GM23248 (cell line): ENCODE measurements at regions not wholly inside any gene's neighbourhood (a gene's known extent, or its start where the extent isn't known, plus 50 kb on each side); places are given as distances from the start of the nearest gene placed in this dataset.

Experiments
- DNase-seq: peaks from one replicate; pipeline ENCODE4 v3.0.0-alpha.2; 2015
- H2AFZ ChIP-seq: fragments of 200-600 bp; sonication (generic); 2 replicates; pipeline ENCODE4 v1.6.1; 2016; ENCODE audit warnings: antibody characterized with exemption
- H3F3A ChIP-seq: fragments of 200-600 bp; sonication (generic); 2 replicates; pipeline ENCODE4 v1.6.1; 2016; ENCODE audit warnings: mild to moderate bottlenecking, antibody characterized with exemption, mixed run types; ENCODE audit not compliant: insufficient read depth
- H3K27ac ChIP-seq: fragments of 200-600 bp; sonication (generic); 2 replicates; pipeline ENCODE4 v1.5.1; 2016; ENCODE audit warnings: mild to moderate bottlenecking
- H3K27me3 ChIP-seq: fragments of 200-600 bp; sonication (generic); replicated peaks from 2 replicates; pipeline ENCODE4 v1.6.1; 2016; ENCODE audit warnings: mild to moderate bottlenecking; ENCODE audit not compliant: insufficient read depth
- H3K36me3 ChIP-seq: fragments of 200-600 bp; sonication (generic); 2 replicates; pipeline ENCODE4 v1.6.1; 2016; ENCODE audit warnings: low read depth, mild to moderate bottlenecking
- H3K4me1 ChIP-seq: fragments of 200-600 bp; sonication (generic); 2 replicates; pipeline ENCODE4 v1.6.1; 2016; ENCODE audit warnings: mild to moderate bottlenecking; ENCODE audit not compliant: insufficient read depth
- H3K4me2 ChIP-seq: fragments of 200-600 bp; sonication (generic); one replicate; pipeline ENCODE4 v1.6.1; 2016; ENCODE audit warnings: mild to moderate bottlenecking; ENCODE audit not compliant: unreplicated experiment
- H3K4me3 ChIP-seq: fragments of 200-600 bp; sonication (generic); 2 replicates; pipeline ENCODE4 v1.5.1; 2016; ENCODE audit warnings: mild to moderate bottlenecking
- H3K79me2 ChIP-seq: fragments of 200-600 bp; sonication (generic); 2 replicates; pipeline ENCODE4 v1.6.1; 2016; ENCODE audit warnings: mild to moderate bottlenecking; ENCODE audit not compliant: insufficient read depth
- H3K9ac ChIP-seq: fragments of 200-600 bp; sonication (generic); 2 replicates; pipeline ENCODE4 v1.6.1; 2016; ENCODE audit warnings: mild to moderate bottlenecking
- H3K9me2 ChIP-seq: fragments of 200-600 bp; sonication (generic); 2 replicates; pipeline ENCODE4 v1.6.1; 2016; ENCODE audit warnings: mixed run types, mild to moderate bottlenecking, moderate library complexity; ENCODE audit not compliant: insufficient read depth
- H3K9me3 ChIP-seq: fragments of 200-600 bp; sonication (generic); one replicate; pipeline ENCODE4 v1.6.1; 2017; ENCODE audit warnings: low read depth
- H4K20me1 ChIP-seq: fragments of 200-600 bp; sonication (generic); 2 replicates; pipeline ENCODE4 v1.6.0; 2016; ENCODE audit not compliant: insufficient read depth
- EZH2 ChIP-seq: fragments of 200-600 bp; sonication (generic); IDR thresholded peaks from 2 replicates; pipeline ENCODE4 v1.6.1; 2018; ENCODE audit warnings: antibody characterized with exemption, mild to moderate bottlenecking; ENCODE audit not compliant: insufficient read depth, poor library complexity, severe bottlenecking
- EZH2phosphoT487 ChIP-seq: fragments of 200-600 bp; sonication (generic); IDR thresholded peaks from 2 replicates; pipeline ENCODE4 v1.6.1; 2018; ENCODE audit warnings: antibody characterized with exemption, moderate library complexity, mild to moderate bottlenecking, low read depth; ENCODE audit not compliant: insufficient read depth
- WGBS, 2 experiments: methylation state at CpG; one replicate each; pipeline ENCODE4 v1.1.6; 2015 to 2017; ENCODE audit warnings: low lambda C conversion rate in 2 of 2, low coverage in 1 of 2; ENCODE audit errors: missing lambda C conversion rate in 2 of 2; 5-methylcytosine and 5-hydroxymethylcytosine counted together
- in situ Hi-C: fragments of 300-500 bp; cut with MboI; formaldehyde crosslinking; loops from 2 replicates; pipeline ENCODE4 v1.15.0; 2020

GRCh38 chr17:73800893-73801292 is 156.6 kb upstream of the SDK2 start:
- Histone ChIP-seq H3K79me2 (no peaks in the 10 kb centered on the region), H3K4me1 (peaks cover 25% of the 10 kb centered on the region), H3K27me3 (no peaks in the 10 kb centered on the region; the same call in 1 of the 2 replicates), H3K27ac (no peak overlapping the region), H3K4me3 (no peak overlapping the region), H3K4me2 (no peak overlapping the region), H2AFZ (no peak overlapping the region), H3K36me3 (no peaks in the 10 kb centered on the region), H3K9me2 (no peaks in the 10 kb centered on the region), H3K9me3 (no peaks in the 10 kb centered on the region), H3F3A (peaks cover 22% of the 10 kb centered on the region), H4K20me1 (no peaks in the 10 kb centered on the region), H3K9ac (no peak overlapping the region)
- in situ Hi-C loops, result no loop called here
- no peak for DNase-seq
- no peak for TF ChIP-seq EZH2
- 36 to 42% methylated on average over 8 of the region's 8 CpGs for WGBS, 2 experiments

- no peaks in the 10 kb centered on the region; the same call in 1 of the 2 replicates for H3K27me3 ChIP-seq
- H3K9me3 ChIP-seq, result no peaks in the 10 kb centered on the region
- H3K79me2 ChIP-seq, result no peaks in the 10 kb centered on the region
- no peak overlapping the region for H3K9ac ChIP-seq
- no peaks in the 10 kb centered on the region for H3K9me2 ChIP-seq
- H3K4me3 ChIP-seq, result no peak overlapping the region
- TF ChIP-seq EZH2 (no peak), EZH2phosphoT487 (no peak)
- no peak overlapping the region for H2AFZ ChIP-seq
- DNase-seq, result no peak
- H3K4me2 ChIP-seq, result no peak overlapping the region
- H3K36me3 ChIP-seq, result no peaks in the 10 kb centered on the region
- 78 to 87% methylated on average over 8 of the region's 8 CpGs for WGBS, 2 experiments
- H4K20me1 ChIP-seq, result no peaks in the 10 kb centered on the region
- H3K4me1 ChIP-seq, result peaks cover 25% of the 10 kb centered on the region
- in situ Hi-C loops, result no loop called here
- no peak overlapping the region for H3K27ac ChIP-seq
- peaks cover 22% of the 10 kb centered on the region for H3F3A ChIP-seq
These were observed 157.3 kb upstream of the SDK2 start for GRCh38 chr17:73801455-73802100.

- no peaks in the 10 kb centered on the region for H4K20me1 ChIP-seq
- peaks cover 17% of the 10 kb centered on the region for H3K4me1 ChIP-seq
- H3K79me2 ChIP-seq, result no peaks in the 10 kb centered on the region
- no peak overlapping the region for H3K4me3 ChIP-seq
- TF ChIP-seq EZH2phosphoT487 (no peak), EZH2 (no peak)
- no peak overlapping the region for H3K4me2 ChIP-seq
- H3K27ac ChIP-seq, result no peak overlapping the region
- no peak for DNase-seq
- no peaks in the 10 kb centered on the region for H3K9me2 ChIP-seq
- no peak overlapping the region for H3K9ac ChIP-seq
- no peaks in the 10 kb centered on the region; the same call in 1 of the 2 replicates for H3K27me3 ChIP-seq
- H3K9me3 ChIP-seq, result no peaks in the 10 kb centered on the region
- H3F3A ChIP-seq, result peaks cover 15% of the 10 kb centered on the region
- WGBS, 2 experiments, result 59 to 65% methylated on average over 4 of the region's 4 CpGs
- H2AFZ ChIP-seq, result no peak overlapping the region
- H3K36me3 ChIP-seq, result no peaks in the 10 kb centered on the region
- in situ Hi-C loops, result no loop called here
These were observed 158.1 kb upstream of the SDK2 start for GRCh38 chr17:73802314-73802713.

- Histone ChIP-seq H3K4me2 (no peak overlapping the region), H3K27ac (no peak overlapping the region), H3K27me3 (no peaks in the 10 kb centered on the region; the same call in 1 of the 2 replicates), H2AFZ (no peak overlapping the region), H3K9me3 (no peaks in the 10 kb centered on the region), H3K79me2 (no peaks in the 10 kb centered on the region), H4K20me1 (no peaks in the 10 kb centered on the region), H3K9me2 (no peaks in the 10 kb centered on the region), H3K4me3 (no peak overlapping the region), H3K4me1 (peaks cover 12% of the 10 kb centered on the region), H3F3A (peaks cover 9% of the 10 kb centered on the region), H3K9ac (no peak overlapping the region), H3K36me3 (no peaks in the 10 kb centered on the region)
- TF ChIP-seq EZH2phosphoT487 (no peak), EZH2 (no peak)
- DNase-seq, result no peak
- WGBS, 2 experiments, result 75 to 100% methylated on average over 1 of the region's 1 CpG
- in situ Hi-C loops, result no loop called here
These were observed 158.6 kb upstream of the SDK2 start for GRCh38 chr17:73802871-73803270.

- 0 out of 2 replicates have a peak, but pooled peaks cover 4% of the 10 kb centered on the region for H3K4me1 ChIP-seq
- H3K4me2 ChIP-seq, result no peak overlapping the region
- H4K20me1 ChIP-seq, result no peaks in the 10 kb centered on the region
- H3K79me2 ChIP-seq, result no peaks in the 10 kb centered on the region
- no peaks in the 10 kb centered on the region for H3K36me3 ChIP-seq
- H2AFZ ChIP-seq, result no peak overlapping the region
- no peaks in the 10 kb centered on the region for H3F3A ChIP-seq
- 36 to 39% methylated on average over 4 of the region's 4 CpGs for WGBS, 2 experiments
- no peak for DNase-seq
- H3K9ac ChIP-seq, result no peak overlapping the region
- H3K9me3 ChIP-seq, result no peaks in the 10 kb centered on the region
- in situ Hi-C loops, result no loop called here
- no peaks in the 10 kb centered on the region; the same call in 1 of the 2 replicates for H3K27me3 ChIP-seq
- H3K4me3 ChIP-seq, result no peak overlapping the region
- TF ChIP-seq EZH2phosphoT487 (no peak), EZH2 (no peak)
- no peaks in the 10 kb centered on the region for H3K9me2 ChIP-seq
- no peak overlapping the region for H3K27ac ChIP-seq
These were observed 159.8 kb upstream of the SDK2 start for GRCh38 chr17:73803964-73804435.
